SK-N-SH (cell line): ENCODE measurements at regions not wholly inside any gene's neighbourhood (a gene's known extent, or its start where the extent isn't known, plus 50 kb on each side); places are given as distances from the start of the nearest gene placed in this dataset.

Source experiments
- CTCF ChIA-PET: fragments of 300-600, 350-600 bp; formaldehyde crosslinking; extraction: SDS; loops from one replicate; lab custom pipeline; 2021; lab: Yijun Ruan, JAX
- POLR2A ChIA-PET: fragments of 350-600 bp; sonication (Branson Sonifier 250); formaldehyde crosslinking; extraction: SDS; loops from one replicate; lab custom pipeline; 2020; ENCODE audit warnings: antibody characterized with exemption, inconsistent platforms; lab: Yijun Ruan, JAX
- DNase-seq: peaks from one replicate; pipeline ENCODE4 v3.0.0; 2012
- H2AFZ ChIP-seq: fragments of 200-600 bp; sonication (generic); 2 replicates; pipeline ENCODE4 v1.8.1; 2016; ENCODE audit warnings: antibody characterized with exemption, mild to moderate bottlenecking, low read depth
- H3F3A ChIP-seq: fragments of 200-600 bp; sonication (generic); replicated peaks from 2 replicates; pipeline ENCODE3; 2016; ENCODE audit warnings: antibody characterized with exemption, mild to moderate bottlenecking; ENCODE audit not compliant: insufficient read depth
- H3K27ac ChIP-seq, 2 experiments: fragments of 200-500 bp in 1 of 2; fragments of 200-600 bp in 1 of 2; sonication (Bioruptor generic) in 1 of 2; sonication (generic), shearing (Covaris generic) in 1 of 2; 2 replicates each; pipeline versions ENCODE4 v1.5.1 to v1.6.1; 2014 to 2016; ENCODE audit warnings: low read depth in 2 of 2, inconsistent platforms in 1 of 2, low read length in 1 of 2, mild to moderate bottlenecking in 1 of 2, mixed read lengths in 1 of 2
- H3K27me3 ChIP-seq: fragments of 200-600 bp; sonication (generic), shearing (Covaris generic); 2 replicates; pipeline ENCODE4 v1.6.1; 2016; ENCODE audit warnings: mixed run types; ENCODE audit not compliant: insufficient read depth
- H3K36me3 ChIP-seq, 2 experiments: fragments of 200-500 bp in 1 of 2; fragments of 200-600 bp in 1 of 2; sonication (Bioruptor generic) in 1 of 2; sonication (generic) in 1 of 2; replicated peaks in 1 of 2; 2 replicates each; pipeline versions ENCODE3 to v1.5.1; 2014 to 2016; ENCODE audit warnings: low read length in 1 of 2, mild to moderate bottlenecking in 1 of 2; ENCODE audit not compliant: insufficient read depth in 2 of 2, control insufficient read depth in 1 of 2
- H3K4me1 ChIP-seq, 2 experiments: fragments of 200-500 bp in 1 of 2; fragments of 200-600 bp in 1 of 2; sonication (Bioruptor generic) in 1 of 2; sonication (generic), shearing (Covaris generic) in 1 of 2; 2 replicates each; pipeline versions ENCODE4 v1.5.1 to v1.6.1; 2014 to 2016; ENCODE audit warnings: low read depth in 1 of 2, low read length in 1 of 2, mixed run types in 1 of 2; ENCODE audit not compliant: insufficient read depth in 2 of 2, control insufficient read depth in 1 of 2
- H3K4me2 ChIP-seq: fragments of 200-600 bp; sonication (generic), shearing (Covaris generic); 2 replicates; pipeline ENCODE4 v1.6.1; 2017; ENCODE audit warnings: mixed run types
- H3K4me3 ChIP-seq, 2 experiments: fragments of 200-500 bp in 1 of 2; fragments of 200-600 bp in 1 of 2; sonication (Bioruptor generic) in 1 of 2; sonication (generic), shearing (Covaris generic) in 1 of 2; 2 replicates each; pipeline versions ENCODE4 v1.5.1 to v1.8.1; 2014 to 2016; ENCODE audit warnings: low read depth in 2 of 2, inconsistent platforms in 1 of 2, low read length in 1 of 2, mild to moderate bottlenecking in 1 of 2, mixed read lengths in 1 of 2, moderate library complexity in 1 of 2
- H3K79me2 ChIP-seq: fragments of 200-600 bp; sonication (generic); 2 replicates; pipeline ENCODE4 v1.8.1; 2017; ENCODE audit warnings: mild to moderate bottlenecking; ENCODE audit not compliant: insufficient read depth
- H3K9ac ChIP-seq: fragments of 200-600 bp; sonication (generic); 2 replicates; pipeline ENCODE4 v1.6.1; 2017; ENCODE audit warnings: mixed run types
- H3K9me2 ChIP-seq: fragments of 200-600 bp; sonication (generic); 2 replicates; pipeline ENCODE4 v1.6.1; 2017; ENCODE audit warnings: mixed run types
- H3K9me3 ChIP-seq: fragments of 200-600 bp; sonication (generic); 2 replicates; pipeline ENCODE4 v1.6.1; 2017; ENCODE audit warnings: mixed run types, mild to moderate bottlenecking, moderate library complexity
- H4K20me1 ChIP-seq: fragments of 200-600 bp; sonication (generic); 2 replicates; pipeline ENCODE4 v1.6.1; 2017; ENCODE audit warnings: mild to moderate bottlenecking, mixed run types; ENCODE audit not compliant: insufficient read depth
- ELF1 ChIP-seq: IDR thresholded peaks from 2 replicates; pipeline ENCODE4 v1.4.0; 2012
- FOSL2 ChIP-seq: IDR thresholded peaks from 2 replicates; pipeline ENCODE4 v1.4.0; 2012; ENCODE audit warnings: low read depth, mild to moderate bottlenecking, moderate library complexity, borderline replicate concordance
- FOXJ3 ChIP-seq: sonication (generic); formaldehyde crosslinking; IDR thresholded peaks from 2 replicates; pipeline ENCODE4 v1.5.1; 2020; ENCODE audit warnings: mild to moderate bottlenecking, missing genetic modification reagents
- GABPA ChIP-seq: IDR thresholded peaks from 2 replicates; pipeline ENCODE4 v1.4.0; 2012; ENCODE audit warnings: low read depth, mild to moderate bottlenecking
- JUND ChIP-seq: IDR thresholded peaks from 2 replicates; pipeline ENCODE4 v1.4.0; 2012
- MEF2A ChIP-seq: IDR thresholded peaks from 2 replicates; pipeline ENCODE4 v1.4.0; 2012; ENCODE audit warnings: low read depth, borderline replicate concordance
- MXI1 ChIP-seq: IDR thresholded peaks from 2 replicates; pipeline ENCODE4 v1.6.1; 2012; ENCODE audit warnings: mild to moderate bottlenecking, low read depth, low read length, improper control_type of control experiment
- RAD21 ChIP-seq: IDR thresholded peaks from 2 replicates; pipeline ENCODE4 v1.6.1; 2012; ENCODE audit warnings: mild to moderate bottlenecking, low read length
- RCOR1 ChIP-seq: fragments of 150-350 bp; IDR thresholded peaks from 2 replicates; pipeline ENCODE4 v1.6.1; 2017; ENCODE audit warnings: antibody characterized with exemption, low read length
- RXRA ChIP-seq: IDR thresholded peaks from 2 replicates; pipeline ENCODE4 v1.4.0; 2012; ENCODE audit warnings: low read depth, mild to moderate bottlenecking, borderline replicate concordance
- SMC3 ChIP-seq: IDR thresholded peaks from 2 replicates; pipeline ENCODE4 v1.6.1; 2012; ENCODE audit warnings: low read depth, low read length, improper control_type of control experiment
- TAF1 ChIP-seq: IDR thresholded peaks from 2 replicates; pipeline ENCODE4 v1.6.1; 2012; ENCODE audit warnings: low read depth, mild to moderate bottlenecking, low read length, moderate library complexity, borderline replicate concordance
- TCF12 ChIP-seq: IDR thresholded peaks from 2 replicates; pipeline ENCODE4 v1.4.0; 2012
- TEAD4 ChIP-seq: IDR thresholded peaks from 2 replicates; pipeline ENCODE4 v1.4.0; 2012; ENCODE audit warnings: mild to moderate bottlenecking, borderline replicate concordance; ENCODE audit not compliant: insufficient read depth
- YY1 ChIP-seq: IDR thresholded peaks from 2 replicates; pipeline ENCODE4 v1.4.0; 2012; ENCODE audit warnings: low read depth, mild to moderate bottlenecking
- WGBS: methylation state at CpG from one replicate; pipeline ENCODE4 v1.1.6; 2017; ENCODE audit warnings: low lambda C conversion rate; 5-methylcytosine and 5-hydroxymethylcytosine counted together
- TF ChIP-seq, protein P1 (sequence below): fragments of 150-350 bp; IDR thresholded peaks from 2 replicates; pipeline ENCODE4 v1.6.1; 2017; ENCODE audit warnings: antibody characterized with exemption, low read length, low read depth, borderline replicate concordance
- TF ChIP-seq, protein P2 (sequence below): IDR thresholded peaks from 2 replicates; pipeline ENCODE4 v1.4.0; 2012; ENCODE audit warnings: low read depth
- TF ChIP-seq, protein P3 (sequence below): IDR thresholded peaks from 2 replicates; pipeline ENCODE4 v1.4.0; 2012; ENCODE audit warnings: low read depth, borderline replicate concordance
- TF ChIP-seq, protein P4 (sequence below): IDR thresholded peaks from 2 replicates; pipeline ENCODE4; 2012

DNA sequence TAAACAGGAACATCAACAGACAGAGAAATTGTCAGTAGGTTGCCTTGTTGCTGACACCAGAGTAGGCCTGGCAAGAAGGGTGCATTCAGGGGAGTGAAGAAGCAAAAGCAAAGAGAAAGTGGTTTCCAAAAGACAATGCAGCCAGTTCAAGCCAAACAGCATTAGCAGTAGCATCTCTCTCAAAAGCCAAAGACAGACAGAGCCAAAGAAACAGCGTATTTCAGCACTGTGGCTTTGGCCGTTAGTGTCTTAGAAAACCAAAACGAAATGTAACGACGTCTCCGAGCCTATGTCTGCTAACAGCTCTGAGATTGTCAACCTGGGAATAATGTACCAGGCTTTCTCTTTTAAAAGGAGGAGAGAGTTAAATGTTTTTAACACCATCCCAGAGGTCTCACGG is 178.6 kb downstream of the NRP2 start:
- H3K9me3 ChIP-seq, result no peaks in the 10 kb centered on the region
- no peak overlapping the region for H3K9ac ChIP-seq
- no peak overlapping the region for H3K27ac ChIP-seq
- WGBS, result 91% methylated on average over 7 of the region's 7 CpGs
- no peaks in the 10 kb centered on the region; the same call in 1 of the 2 replicates for H3K27me3 ChIP-seq
- CTCF ChIA-PET, result no interaction called here
- TF ChIP-seq, protein P1, sequence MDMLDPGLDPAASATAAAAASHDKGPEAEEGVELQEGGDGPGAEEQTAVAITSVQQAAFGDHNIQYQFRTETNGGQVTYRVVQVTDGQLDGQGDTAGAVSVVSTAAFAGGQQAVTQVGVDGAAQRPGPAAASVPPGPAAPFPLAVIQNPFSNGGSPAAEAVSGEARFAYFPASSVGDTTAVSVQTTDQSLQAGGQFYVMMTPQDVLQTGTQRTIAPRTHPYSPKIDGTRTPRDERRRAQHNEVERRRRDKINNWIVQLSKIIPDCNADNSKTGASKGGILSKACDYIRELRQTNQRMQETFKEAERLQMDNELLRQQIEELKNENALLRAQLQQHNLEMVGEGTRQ, result no peak
- TF ChIP-seq YY1, result no peak
- TF ChIP-seq RCOR1, result no peak
- TF ChIP-seq JUND, result no peak
- TF ChIP-seq GABPA, result no peak
- no peak for TF ChIP-seq FOXJ3 (CRISPR knock-in tag)
- TF ChIP-seq TAF1, result no peak
- TF ChIP-seq RAD21, result no peak
- TF ChIP-seq TCF12, result no peak
- TF ChIP-seq, protein P2, sequence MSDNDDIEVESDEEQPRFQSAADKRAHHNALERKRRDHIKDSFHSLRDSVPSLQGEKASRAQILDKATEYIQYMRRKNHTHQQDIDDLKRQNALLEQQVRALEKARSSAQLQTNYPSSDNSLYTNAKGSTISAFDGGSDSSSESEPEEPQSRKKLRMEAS, result no peak
- no peak for DNase-seq
- no peak overlapping the region for H3K4me3 ChIP-seq
- H3F3A ChIP-seq, result no peaks in the 10 kb centered on the region
- POLR2A ChIA-PET, result no interaction called here
- no peaks in the 10 kb centered on the region for H3K9me2 ChIP-seq
- no peaks in the 10 kb centered on the region for H4K20me1 ChIP-seq
- H2AFZ ChIP-seq, result no peak overlapping the region
- H3K36me3 ChIP-seq, result no peaks in the 10 kb centered on the region
- no peak overlapping the region for H3K4me2 ChIP-seq
- H3K79me2 ChIP-seq, result no peaks in the 10 kb centered on the region
- peaks cover 0 to 3% of the 10 kb centered on the region in 2 experiments; a peak in 1 of 4 replicates for H3K4me1 ChIP-seq

DNA sequence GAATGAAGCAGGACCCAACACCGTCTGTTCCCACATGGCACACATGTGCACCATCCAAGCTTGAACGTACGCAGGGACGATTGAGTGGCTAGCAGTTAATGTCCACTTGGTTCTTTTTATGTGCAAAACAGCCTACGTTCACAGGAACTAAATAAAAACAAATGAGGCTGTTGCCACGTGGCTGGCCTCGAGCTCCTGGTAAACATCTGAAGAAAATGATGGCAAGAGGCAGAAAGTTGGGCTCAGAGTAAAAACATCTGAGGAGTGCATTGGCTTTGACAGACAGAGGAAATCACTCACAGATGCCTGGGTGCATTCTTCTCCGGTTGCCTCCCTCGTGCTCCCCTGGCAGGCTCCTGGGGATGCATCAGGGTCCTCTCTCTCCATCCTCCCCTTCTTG is 177.9 kb downstream of the NRP2 start:
- TF ChIP-seq, protein P3, sequence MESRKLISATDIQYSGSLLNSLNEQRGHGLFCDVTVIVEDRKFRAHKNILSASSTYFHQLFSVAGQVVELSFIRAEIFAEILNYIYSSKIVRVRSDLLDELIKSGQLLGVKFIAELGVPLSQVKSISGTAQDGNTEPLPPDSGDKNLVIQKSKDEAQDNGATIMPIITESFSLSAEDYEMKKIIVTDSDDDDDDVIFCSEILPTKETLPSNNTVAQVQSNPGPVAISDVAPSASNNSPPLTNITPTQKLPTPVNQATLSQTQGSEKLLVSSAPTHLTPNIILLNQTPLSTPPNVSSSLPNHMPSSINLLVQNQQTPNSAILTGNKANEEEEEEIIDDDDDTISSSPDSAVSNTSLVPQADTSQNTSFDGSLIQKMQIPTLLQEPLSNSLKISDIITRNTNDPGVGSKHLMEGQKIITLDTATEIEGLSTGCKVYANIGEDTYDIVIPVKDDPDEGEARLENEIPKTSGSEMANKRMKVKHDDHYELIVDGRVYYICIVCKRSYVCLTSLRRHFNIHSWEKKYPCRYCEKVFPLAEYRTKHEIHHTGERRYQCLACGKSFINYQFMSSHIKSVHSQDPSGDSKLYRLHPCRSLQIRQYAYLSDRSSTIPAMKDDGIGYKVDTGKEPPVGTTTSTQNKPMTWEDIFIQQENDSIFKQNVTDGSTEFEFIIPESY, result no peak
- TF ChIP-seq MXI1, result no peak
- TF ChIP-seq, protein P4, sequence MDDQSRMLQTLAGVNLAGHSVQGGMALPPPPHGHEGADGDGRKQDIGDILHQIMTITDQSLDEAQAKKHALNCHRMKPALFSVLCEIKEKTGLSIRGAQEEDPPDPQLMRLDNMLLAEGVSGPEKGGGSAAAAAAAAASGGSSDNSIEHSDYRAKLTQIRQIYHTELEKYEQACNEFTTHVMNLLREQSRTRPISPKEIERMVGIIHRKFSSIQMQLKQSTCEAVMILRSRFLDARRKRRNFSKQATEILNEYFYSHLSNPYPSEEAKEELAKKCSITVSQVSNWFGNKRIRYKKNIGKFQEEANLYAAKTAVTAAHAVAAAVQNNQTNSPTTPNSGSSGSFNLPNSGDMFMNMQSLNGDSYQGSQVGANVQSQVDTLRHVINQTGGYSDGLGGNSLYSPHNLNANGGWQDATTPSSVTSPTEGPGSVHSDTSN, result no peak
- TF ChIP-seq MEF2A, result no peak
- TF ChIP-seq YY1, result no peak
- TF ChIP-seq TEAD4, result no peak
- no peak for TF ChIP-seq ELF1
- TF ChIP-seq FOSL2, result no peak
- TF ChIP-seq TAF1, result no peak
- TF ChIP-seq RCOR1, result no peak
- TF ChIP-seq JUND, result no peak
- TF ChIP-seq RXRA, result no peak
- no peak for TF ChIP-seq SMC3
- H3K36me3 ChIP-seq, result no peaks in the 10 kb centered on the region
- no peaks in the 10 kb centered on the region for H3K4me1 ChIP-seq
- H3F3A ChIP-seq, result no peaks in the 10 kb centered on the region
- H3K9me3 ChIP-seq, result no peaks in the 10 kb centered on the region
- POLR2A ChIA-PET, result no interaction called here
- H3K9me2 ChIP-seq, result no peaks in the 10 kb centered on the region
- WGBS, result 40% methylated on average over 8 of the region's 9 CpGs
- no peak overlapping the region for H3K27ac ChIP-seq
- H3K4me3 ChIP-seq, result no peak overlapping the region
- no peak overlapping the region for H2AFZ ChIP-seq
- H3K9ac ChIP-seq, result no peak overlapping the region
- DNase-seq, result no peak
- no peaks in the 10 kb centered on the region for H3K79me2 ChIP-seq
- no peaks in the 10 kb centered on the region for H4K20me1 ChIP-seq
- CTCF ChIA-PET, result interaction anchor here (0.7 kb wide), 1 partner anchor 66 kb away, joined by 3 read pairs; no protein-coding TSS in a partner anchor
- H3K4me2 ChIP-seq, result no peak overlapping the region
- H3K27me3 ChIP-seq, result no peaks in the 10 kb centered on the region; the same call in 1 of the 2 replicates
